ENCODE measurements at regions not wholly inside any gene's neighbourhood (a gene's known extent, or its start where the extent isn't known, plus 50 kb on each side); places are given as distances from the start of the nearest gene placed in this dataset.

DNA sequence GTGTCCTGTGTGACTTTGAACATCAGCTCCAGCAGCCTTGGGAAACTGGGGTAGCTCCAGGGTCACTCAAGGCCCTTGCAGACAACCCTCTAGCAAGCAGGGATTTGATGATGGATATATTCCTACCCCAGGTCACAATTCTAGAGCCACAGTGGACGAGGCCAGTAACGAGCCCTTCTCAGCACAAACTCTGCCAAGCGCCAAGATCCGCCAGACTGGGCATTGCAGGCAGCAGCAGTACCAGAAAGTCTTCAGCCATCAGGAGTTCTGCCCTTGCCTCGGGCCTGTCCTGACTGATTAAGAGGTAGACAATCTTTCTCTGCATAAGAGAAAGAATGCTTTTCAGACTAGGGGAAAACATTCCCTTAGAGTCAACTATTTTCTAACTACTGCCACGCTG is 259.1 kb downstream of the FBXO15 start:
- no peak for TF ChIP-seq CTCF (IDR thresholded peaks at IDR 0.05)
- TF ChIP-seq POLR2A (IDR thresholded peaks at IDR 0.05), result no peak

Data from thyroid gland (tissue), 4 donors.